ENCODE measurements at regions not wholly inside any gene's neighbourhood (a gene's known extent, or its start where the extent isn't known, plus 50 kb on each side); places are given as distances from the start of the nearest gene placed in this dataset.
"Not testable (repeated sequence)": the region's sequence is repeated elsewhere in the genome, so short reads cannot be mapped to it uniquely, and the experiment has no call there.

DNA sequence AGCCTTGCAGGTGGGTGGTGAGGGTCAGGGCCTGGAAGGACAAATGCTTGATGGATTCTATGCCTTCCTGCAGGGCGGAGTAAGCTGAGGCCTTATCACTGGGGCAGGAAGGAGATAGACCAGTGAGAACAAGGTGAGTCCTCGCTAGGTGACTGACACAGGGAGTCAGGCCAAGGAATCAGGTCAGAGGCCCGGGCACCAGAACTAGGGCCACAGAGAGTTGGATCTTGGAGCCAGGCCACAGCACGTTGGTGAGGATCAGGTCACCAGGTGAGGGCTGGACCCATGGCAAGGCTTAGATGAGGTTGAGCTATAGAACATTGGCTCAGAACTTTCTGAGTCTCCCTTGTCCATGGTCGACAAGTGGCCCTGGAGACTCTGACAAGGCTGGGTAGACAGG, 328.2 kb downstream of the FOXO1 start:
- DNase-seq (ENCODE audit: low read depth): no peak

DNA sequence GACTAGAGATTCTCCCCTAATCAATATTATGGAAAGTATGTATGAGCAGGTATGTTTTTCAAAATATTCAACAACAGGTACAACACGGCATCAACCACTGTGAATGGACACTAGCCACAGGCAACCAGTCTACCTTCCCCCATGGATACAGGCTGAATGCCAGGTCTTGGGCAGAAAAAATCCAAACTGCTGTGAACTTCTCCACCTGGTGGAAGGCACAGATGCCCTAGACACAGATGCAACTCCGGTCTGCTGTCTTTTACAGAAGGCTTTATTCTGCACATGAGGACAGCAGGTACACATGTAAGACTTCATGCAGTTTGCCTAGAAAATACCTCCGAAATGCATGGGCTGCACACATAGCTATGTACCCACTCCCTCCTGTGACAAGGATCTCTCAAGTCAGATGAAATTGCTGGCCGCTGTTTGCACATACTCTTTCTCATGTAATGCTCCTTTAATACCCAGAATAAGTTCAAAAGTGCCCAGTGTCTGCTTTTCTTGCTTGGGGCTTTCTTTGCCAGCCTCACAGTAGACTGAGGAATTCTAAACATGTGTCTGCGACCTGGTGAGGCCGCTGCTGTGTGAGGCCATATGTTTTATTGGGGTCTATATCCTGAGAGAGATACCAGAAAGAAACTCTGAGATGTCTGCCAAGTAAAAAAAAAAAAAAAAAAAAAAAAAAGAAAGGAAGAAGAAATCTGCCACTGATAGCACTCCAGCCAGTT, 325.9 kb downstream of the FOXO1 start:
- no peak for DNase-seq (ENCODE audit: low read depth)

DNA sequence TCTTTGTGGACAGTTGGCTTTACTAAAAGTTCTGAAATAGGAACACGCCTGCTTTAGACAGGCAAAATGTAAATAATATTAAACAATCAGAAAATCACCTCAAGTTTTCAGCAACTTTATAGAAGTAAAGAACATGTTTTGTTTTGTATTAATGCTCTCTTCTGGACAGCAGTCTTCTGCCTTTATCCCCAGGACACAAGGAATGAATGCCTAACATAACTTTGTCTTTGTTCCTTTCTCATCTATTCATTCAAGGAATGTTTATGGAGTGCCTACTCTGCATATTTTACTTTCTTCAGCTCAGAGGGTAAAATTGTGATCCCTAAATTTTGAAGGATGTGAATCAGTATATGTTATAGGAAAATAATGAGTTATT, 325.4 kb downstream of the FOXO1 start:
- no peak for DNase-seq (ENCODE audit: low read depth)

DNA sequence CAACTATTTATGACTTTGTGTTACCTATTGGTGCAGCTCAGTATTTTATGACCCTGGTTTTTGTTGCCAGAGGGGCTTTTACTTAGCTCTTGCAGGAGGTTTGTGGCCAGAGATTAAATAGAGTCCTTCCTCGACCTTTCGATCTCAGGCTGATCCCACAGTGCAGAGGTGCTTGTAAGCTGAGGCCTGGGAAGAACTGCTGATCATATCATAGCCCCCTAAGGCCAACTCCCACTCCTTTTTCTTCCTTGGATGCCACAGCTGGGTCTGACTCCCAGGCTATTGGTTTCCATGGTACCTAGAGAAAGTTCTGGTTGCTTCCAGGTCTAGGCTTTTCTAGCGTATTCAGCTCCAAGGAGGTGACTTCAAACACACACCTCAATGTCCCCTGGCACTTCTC, 324.9 kb downstream of the FOXO1 start:
- no peak for DNase-seq (ENCODE audit: low read depth)

DNA sequence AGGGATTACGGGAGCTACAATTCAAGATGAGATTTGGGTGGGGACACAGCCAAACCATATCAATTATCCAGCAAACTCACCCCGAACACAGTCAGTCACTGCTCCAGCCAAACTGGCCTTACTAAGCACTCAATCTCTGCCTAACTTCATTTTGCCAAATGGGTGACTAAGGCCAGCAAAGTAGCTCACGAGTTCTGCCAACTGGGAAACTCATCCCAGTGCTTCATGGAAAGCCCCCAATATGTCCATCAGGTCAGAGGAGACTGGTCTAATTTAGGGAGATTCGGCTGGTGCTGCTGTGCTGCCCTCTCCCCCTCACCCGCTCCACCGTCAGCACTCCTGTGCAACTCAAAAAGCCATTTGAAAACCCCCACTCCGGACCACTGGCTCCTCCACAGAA, 324.0 kb downstream of the FOXO1 start:
- no peak for DNase-seq (ENCODE audit: low read depth)

DNA sequence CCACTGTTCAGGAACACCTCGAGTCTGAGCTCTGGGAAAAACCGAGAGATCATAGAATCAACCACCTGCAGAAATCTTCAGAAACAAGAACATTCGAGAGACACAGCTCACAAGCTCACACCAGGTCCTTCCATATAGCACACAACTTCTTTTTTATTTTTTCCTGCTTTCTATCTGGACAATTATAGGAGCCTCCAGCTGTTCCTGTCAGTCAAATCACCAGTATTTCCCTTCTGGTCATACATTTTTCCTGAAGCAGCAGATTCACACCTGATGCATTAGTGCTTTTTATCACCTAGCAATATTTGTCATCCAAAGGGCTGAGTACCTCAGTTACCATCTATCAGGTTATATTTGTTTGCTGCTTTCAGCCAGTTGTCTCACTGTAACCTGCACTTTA, 323.5 kb downstream of the FOXO1 start:
- no peak for DNase-seq (ENCODE audit: low read depth)

DNA sequence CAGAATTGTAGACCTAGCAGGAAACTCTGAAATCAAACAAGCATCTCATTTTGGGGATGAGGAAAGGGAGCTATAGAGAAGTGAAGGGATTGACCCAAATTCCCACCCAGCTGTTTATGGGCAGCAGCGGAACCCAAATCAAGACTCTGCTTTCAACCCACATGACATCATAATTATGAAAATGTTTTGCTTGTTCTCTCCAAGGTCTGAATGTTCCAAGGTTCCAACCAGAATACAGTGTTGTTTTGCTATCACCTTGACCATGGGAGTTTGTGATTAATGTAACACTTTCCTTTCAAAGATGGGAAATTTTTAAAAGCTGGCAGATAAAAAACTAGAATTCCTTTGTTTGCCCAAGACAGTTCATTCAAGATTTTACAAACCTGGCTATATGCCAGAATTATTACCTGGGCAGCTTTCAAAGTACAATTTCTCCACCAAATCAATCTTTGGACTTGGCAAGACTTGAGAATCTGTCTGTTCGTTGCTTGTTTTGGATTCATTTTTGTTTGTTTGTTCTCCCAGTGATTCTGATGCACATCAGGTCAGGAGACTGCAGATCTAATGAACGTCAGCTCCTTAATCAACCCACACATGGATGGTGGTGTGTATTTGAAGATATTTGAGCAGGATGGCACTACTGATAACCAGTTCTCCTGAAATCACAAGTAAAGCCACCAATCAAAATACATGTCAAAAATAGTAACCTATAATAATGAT, 322.7 kb downstream of the FOXO1 start:
- DNase-seq (ENCODE audit: low read depth): no peak

DNA sequence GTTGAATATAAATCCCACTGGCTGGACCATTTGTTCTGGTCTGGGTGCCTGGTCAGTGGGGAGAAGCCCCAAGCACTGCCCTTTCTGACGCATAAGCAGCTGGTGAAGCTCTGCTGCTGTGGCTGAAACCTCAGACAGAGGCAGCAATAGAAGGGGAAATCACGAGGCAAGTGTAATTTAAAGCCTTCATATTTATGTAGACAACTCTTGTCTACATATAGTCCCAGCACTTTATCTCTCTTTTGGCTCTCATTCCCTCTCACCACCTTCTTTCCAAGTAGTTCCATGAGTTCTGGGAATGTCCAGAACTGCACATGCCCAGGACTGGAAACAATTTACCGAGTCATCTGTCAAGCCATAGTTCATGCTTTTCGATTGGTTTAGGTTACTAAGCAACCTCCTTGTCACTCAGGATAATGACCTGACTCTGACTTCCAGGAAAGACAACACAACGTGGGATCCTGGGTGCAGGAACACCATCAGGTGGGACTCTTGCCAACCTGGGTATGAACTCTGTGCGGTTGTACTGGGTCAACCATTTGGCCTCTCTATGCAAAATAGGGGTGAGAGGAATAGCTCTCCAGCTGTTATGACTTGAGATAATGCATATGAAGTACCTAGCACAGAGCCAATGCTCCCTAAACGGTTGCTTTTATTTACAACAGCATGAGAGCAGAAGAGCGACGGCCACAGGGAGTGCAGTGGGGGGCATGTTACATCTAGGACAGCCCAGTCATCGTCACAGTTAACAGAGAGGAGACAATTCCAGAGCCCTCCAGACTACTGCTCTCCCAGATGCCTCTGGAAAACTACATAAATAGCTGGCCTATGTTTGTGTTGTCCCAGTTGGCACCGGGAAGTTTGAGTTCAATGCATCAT, 321.9 kb downstream of the FOXO1 start:
- DNase-seq (ENCODE audit: low read depth): no peak

DNA sequence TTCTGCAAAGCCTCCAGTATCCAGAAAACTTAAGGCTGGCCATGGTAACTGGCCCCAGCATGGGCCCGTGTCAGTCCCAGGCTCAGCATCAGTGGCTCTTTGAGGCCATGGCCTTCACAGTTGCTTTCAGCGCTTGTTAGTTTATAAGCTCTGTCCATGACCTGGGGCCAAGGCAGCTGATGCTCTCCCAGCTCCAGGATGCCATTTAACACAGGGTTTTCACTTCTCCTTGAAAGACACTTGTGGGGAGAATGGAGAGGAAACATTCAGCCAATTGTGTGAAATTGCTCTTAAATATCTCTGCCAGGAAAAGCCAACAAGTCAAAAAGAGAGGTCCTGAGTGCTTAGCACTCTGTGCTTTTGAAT, 321.3 kb downstream of the FOXO1 start:
- DNase-seq (ENCODE audit: low read depth): no peak

DNA sequence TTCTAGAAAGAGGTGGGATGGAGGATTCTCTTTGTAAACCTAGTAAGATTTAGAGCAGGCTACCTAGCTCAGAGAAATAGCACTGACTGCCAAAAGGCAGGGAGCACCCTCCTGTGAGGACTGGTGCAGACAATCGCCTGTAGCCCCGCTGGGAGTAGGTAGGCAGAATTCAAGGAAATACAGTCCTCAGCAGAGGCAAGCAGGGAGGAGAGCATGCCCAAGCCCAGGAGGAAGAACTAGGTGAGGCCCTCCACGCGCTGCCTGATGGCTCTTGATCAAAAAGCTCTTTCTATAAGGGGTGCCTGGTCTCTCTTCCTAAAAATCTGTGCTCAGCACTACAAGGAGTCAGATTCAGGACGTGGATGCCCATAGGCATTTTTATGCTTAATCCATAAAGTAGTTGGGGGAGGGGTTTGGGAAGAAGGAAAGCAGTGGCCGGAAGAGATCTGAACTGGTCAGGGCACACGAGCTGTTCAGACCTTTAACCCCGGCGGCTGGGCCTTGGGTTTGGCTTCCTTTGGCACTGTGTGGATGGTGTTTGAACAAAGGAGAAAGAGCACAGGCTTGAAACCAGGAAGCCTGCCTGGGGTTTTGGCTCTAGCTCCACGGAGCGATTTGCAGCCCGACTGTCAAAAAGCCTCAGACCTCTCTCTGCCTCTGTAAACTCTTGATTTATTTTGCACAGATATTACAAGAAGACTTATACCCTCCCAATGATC, 320.6 kb downstream of the FOXO1 start:
- no peak for DNase-seq (ENCODE audit: low read depth)

DNA sequence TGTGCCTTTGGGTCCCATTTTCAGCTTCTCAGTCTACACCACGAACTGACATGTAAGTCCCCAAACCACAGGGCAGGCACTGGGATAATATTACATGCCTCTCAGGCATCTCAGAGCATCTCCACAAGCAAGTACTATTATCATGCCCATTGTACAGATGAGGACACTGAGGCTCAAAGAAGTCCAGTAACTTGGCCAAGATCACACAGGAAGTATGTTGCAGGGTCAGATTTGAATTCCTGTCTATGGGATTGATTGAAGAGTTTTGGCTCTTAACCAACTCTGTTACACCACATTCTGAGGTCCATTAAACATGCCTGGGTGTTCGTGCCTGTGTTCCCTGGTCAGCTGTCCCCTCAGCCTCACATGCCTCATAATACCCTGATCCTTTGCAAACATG, 319.8 kb downstream of the FOXO1 start:
- DNase-seq (ENCODE audit: low read depth): no peak

DNA sequence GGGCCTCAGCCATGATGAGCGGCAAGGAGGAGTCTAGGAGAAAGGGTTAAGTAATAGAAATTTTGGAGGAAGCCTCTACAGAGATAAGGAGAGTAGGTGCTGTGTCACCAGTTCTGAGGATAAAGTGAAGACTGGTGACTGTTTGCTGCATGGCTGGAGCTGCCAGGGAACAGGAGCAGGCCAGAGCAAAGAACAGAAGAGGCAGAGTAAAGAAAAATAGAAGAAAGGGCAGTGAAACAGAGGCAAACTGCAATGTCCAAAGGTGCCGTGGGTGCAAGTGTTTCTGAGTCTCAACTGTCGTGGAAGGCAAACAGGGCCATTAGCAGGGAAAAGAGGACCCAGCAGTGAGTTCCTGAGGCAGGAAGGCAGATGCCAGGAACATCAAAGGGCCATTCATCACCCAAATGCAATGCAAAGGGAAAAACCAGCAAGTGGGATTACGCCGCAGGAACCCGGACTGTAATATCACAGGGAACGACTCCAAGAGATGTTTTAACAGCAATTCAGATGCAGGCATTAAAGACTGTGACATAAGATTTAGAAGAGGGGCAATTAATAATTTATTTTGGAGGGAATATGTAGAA, 318.3 kb downstream of the FOXO1 start:
- no peak for DNase-seq (ENCODE audit: low read depth)

DNA sequence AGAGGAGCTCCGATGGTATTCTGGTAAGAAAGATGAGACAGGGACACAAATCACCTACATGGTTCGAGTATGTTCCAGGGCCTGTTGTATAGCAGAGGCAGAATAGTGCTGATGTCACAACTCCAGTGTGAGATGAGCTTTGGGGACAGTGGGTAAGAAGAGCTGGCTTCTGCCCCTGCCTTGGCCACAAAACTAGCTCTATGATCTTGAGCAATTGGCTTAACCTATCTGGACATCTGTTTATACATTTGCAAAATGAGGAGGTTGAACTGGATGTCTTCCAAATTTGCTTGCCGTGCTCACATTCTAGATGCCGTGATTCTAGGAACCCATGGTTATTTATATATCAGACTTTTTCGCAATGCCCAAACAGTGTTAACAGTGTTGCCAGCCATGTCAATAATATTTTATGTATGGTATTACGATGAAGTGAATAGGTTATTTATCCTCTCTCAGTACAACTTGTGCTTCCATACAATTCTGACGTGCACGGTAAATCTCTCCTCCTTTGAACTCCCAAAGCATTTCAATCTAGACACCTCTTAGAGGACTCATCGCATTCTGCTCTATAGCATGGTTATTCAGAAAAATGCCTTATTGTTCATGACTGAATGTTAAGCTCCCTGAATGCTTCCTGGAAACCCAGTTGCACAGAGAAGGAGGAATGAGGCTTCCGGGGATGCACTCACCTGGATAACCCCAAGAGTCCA, 316.0 kb downstream of the FOXO1 start:
- no peak for DNase-seq (ENCODE audit: low read depth)

DNA sequence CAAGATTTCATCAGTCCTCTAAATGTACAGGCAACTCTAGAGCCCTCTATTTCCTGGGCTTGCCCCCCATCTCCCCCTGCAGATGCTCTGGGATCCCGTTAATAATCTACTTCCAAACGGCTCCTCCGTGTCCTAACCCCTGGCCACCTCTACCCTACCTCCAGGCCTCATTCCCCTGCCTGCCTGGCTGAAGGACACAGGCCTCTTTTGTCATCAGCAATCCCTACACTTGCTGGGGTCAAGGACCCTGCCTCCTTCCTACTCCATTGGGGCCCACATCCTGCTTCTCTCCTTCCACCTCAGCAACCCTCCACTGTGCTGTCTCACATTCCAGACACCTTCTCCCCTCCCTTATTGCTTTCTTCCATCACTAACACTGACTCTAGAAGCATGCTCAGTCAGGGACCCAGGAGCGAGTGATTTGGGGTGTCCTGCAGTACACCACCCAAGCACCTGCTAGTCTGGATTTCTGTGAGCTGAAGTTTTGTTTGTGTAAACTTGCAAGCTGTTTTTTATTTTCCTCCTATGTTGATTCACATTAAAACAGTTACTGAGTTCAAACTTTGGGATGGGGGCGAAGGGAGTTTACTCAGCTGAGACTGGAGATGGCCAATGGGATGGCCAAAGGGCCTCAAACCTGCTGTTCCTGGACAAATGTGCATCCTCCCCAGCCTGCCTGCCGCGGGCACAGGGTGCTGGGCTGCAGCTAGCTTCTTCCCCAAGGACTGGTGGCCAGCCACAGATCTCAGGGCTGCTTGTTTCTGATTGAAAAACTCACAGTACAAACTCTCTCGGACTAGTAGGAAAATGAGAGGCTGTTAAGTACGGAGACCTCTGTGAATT, 314.7 kb downstream of the FOXO1 start:
- no peak for DNase-seq (ENCODE audit: low read depth)

DNA sequence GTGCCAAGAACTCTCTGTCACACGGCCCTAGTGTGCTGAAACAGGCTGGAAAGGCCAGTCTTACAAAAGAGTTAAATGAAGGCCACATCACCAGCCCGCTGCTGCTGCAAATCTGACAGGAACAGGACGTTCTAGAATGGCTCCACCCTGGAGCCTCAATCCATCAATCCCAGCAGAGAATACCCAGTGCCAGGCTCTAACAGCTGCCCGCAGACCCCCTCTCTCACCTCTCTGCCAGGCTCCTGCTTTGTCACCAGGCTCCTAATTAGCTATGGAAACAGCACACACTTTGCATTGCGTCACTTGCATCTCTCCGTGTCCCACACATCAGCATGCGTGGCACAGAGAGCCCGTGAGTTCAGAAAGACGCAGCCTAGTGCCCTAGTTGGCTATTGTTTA, 314.1 kb downstream of the FOXO1 start:
- no peak for DNase-seq (ENCODE audit: low read depth)

DNA sequence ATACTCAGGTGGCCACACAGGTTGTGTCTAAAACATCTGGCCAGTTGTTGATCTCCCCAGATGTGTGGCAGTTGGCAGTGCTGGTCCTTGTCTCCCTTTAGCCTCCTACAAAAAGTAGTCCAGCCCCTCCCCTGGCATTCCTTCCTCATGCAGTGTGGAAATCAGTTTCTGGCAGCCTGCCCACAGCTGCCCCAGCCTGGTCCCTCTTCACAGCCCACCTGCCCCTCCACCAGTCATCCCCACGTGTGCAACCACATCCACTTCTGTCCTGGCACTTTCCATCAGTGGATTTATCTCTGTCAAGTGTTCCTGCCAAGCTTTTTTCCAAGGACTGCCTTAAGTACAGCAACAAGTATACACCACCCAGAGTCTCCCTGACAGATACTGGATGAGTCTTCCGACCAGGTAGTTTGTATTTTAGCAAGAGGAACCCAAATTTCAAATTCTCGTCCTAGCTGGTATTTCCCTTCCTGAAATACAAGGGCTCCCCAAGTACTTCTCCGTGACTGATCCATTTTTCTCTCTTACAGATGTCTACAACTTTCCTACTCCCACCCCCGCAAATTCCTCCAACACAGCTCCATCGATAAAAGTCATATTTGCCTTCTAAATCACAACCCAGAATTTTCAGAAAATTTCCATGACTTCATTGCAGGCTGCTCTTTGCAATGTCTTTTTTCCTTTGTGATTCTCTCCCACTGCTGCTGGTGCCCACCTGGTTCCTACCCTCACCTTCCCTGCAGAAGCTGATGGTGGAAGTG, 313.5 kb downstream of the FOXO1 start:
- DNase-seq (ENCODE audit: low read depth): no peak

DNA sequence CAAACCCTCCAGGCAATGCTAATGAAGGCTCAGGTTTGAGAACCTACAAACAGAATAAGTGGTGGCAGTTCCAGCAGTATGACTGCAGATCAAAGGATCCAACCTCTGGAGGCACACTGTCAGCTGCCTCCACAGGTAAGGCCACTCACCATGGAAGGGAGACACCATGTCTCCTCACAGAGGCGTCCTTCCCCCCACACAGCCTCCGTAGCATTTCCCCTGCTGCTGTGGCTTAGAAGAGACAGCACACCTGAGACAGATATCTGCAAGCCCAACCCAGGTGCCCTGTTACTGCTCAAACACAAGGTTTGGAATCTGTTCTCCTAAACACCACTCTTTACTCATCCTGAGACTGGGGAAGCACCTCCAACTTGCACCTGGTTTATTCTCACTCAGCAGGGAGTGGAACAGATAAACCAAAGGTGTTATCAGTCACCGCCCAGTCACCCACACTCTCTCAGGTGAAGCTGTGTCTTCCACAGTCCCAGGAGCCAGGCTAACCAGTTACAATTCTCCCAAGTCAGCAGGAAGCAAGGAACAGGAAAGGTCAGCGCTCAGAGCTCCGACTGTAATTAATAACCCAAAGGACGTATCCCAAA, 311.2 kb downstream of the FOXO1 start:
- no peak for DNase-seq (ENCODE audit: low read depth)

DNA sequence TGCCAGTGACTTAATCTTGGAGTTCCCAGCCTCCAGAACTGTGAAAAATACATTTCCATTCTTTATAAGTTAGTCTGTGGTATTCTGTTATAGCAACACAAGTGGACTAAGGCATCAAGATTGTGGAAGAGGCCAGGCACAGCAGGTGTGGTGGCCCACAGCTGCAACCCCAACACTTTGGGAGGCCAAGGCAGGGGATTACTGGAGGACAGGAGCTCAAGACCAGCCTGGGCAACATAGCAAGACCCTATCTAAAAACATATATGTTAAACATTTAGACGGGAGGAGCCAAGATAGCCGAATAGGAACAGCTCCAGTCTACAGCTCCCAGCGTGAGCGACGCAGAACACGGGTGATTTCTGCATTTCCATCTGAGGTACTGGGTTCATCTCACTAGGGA, 310.4 kb downstream of the FOXO1 start:
- DNase-seq (ENCODE audit: low read depth): no peak

DNA sequence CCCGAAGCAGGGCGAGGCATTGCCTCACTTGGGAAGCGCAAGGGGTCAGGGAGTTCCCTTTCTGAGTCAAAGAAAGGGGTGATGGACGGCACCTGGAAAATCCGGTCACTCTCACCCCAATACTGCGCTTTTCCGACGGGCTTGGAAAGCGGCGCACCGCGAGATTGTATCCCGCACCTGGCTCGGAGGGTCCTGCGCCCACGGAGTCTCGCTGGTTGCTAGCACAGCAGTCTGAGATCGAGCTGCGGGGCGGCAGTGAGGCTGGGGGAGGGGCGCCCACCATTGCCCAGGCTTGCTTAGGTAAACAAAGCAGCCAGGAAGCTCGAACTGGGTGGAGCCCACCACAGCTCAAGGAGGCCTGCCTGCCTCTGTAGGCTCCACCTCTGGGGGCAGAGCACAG, 310.0 kb downstream of the FOXO1 start:
- not testable (repeated sequence) for DNase-seq (ENCODE audit: low read depth)
